Esophagus muscularis mucosa (tissue), 2 donors: ENCODE measurements at regions not wholly inside any gene's neighbourhood (a gene's known extent, or its start where the extent isn't known, plus 50 kb on each side); places are given as distances from the start of the nearest gene placed in this dataset.

ENCODE experiments used
- POLR2A ChIP-seq: fragments of 450-650 bp; IDR thresholded peaks from one replicate; pipeline ENCODE4 v1.6.1; 2017; ENCODE audit warnings: antibody characterized with exemption, moderate library complexity, mild to moderate bottlenecking, low read depth
- POLR2AphosphoS5 ChIP-seq, 2 donors: sonication (generic); formaldehyde crosslinking; IDR thresholded peaks; one replicate each; pipeline ENCODE4 v1.6.1; 2017; ENCODE audit warnings: antibody characterized with exemption in 2 of 2

DNA sequence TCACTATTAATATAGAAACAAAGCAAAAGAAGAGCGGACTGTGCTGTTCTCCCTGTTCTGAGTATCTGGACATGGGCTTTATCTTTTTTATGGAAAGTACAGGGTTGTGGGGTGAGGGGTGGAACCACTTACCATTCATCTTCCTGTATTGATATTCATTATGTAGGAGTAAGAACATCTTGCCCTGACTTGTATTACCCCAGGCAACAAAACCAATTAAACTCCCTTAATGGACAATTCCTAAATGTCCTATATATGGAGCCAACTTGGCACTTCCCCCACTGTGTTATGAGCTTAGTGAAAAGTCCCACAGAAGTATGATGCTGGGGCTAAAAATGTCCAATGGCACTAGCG, 139.9 kb upstream of the KRR1 start:
- TF ChIP-seq POLR2AphosphoS5 (IDR thresholded peaks at IDR 0.05) = no peak
- no peak for TF ChIP-seq POLR2A
